ENCODE measurements at regions not wholly inside any gene's neighbourhood (a gene's known extent, or its start where the extent isn't known, plus 50 kb on each side); places are given as distances from the start of the nearest gene placed in this dataset.

- TF ChIP-seq CTCF (conservative IDR thresholded peaks at IDR 0.05): no peak
- no peak for TF ChIP-seq ZFX (IDR thresholded peaks at IDR 0.05)
Measured at GRCh38 chr9:28770827-28771226, 1197.5 kb upstream of the C9orf72 start.

All from C4-2B (cell line).